HepG2 (cell line): ENCODE measurements at regions not wholly inside any gene's neighbourhood (a gene's known extent, or its start where the extent isn't known, plus 50 kb on each side); places are given as distances from the start of the nearest gene placed in this dataset.
A peak's percentile ranks its signal among the peaks of the same experiment; 100 is the strongest.

Experiments
- ATAC-seq: fragments of 200-7000 bp; cut with Tn5 transposase; 3 replicates; pipeline ENCODE4 v1.9.1; 2020; ENCODE audit warnings: mild to moderate bottlenecking, moderate library complexity
- BruUV-seq: library from RNA; stranded (reverse); fragments of 400-500 nt; replicated peaks from 2 replicates; lab custom pipeline; 2021; lab: Mats Ljungman, UMichigan
- CTCF ChIA-PET: fragments of 300-600 bp; formaldehyde crosslinking; extraction: SDS; loops from one replicate; lab custom pipeline; 2021; ENCODE audit warnings: low total read pairs, inconsistent platforms, low intra/inter-chr PET ratio; lab: Yijun Ruan, JAX
- POLR2A ChIA-PET: fragments of 350-600 bp; sonication (Branson Sonifier 250); formaldehyde crosslinking; loops from one replicate; lab custom pipeline; 2020; ENCODE audit warnings: antibody characterized with exemption, inconsistent platforms; lab: Yijun Ruan, JAX
- DNase-seq: peaks from one replicate; pipeline ENCODE4 v3.0.0-alpha.2; 2015; ENCODE audit warnings: low spot score
- FAIRE-seq: peaks from 3 replicates; lab custom pipeline; 2011; peaks lifted over from hg19 to GRCh38; lab: Jason Lieb, UNC
- H2AFZ ChIP-seq: one replicate; pipeline ENCODE4 v1.6.1; 2011; ENCODE audit warnings: low read length, inconsistent platforms
- H3K27ac ChIP-seq: fragments of 300-600 bp; 3 replicates; pipeline ENCODE4 v1.8.0; 2011; ENCODE audit warnings: mixed run types, mild to moderate bottlenecking, mixed read lengths, low read length, inconsistent platforms; ENCODE audit not compliant: insufficient read depth; ENCODE audit errors: extremely low read length
- H3K27me3 ChIP-seq, 2 experiments: fragments of 200-600 bp in 1 of 2; 2 replicates in 1 of 2; 3 replicates in 1 of 2; pipeline versions ENCODE4 v1.6.0 to v1.8.0; 2011; ENCODE audit warnings: low read length in 2 of 2, mild to moderate bottlenecking in 2 of 2, moderate library complexity in 2 of 2, inconsistent platforms in 1 of 2; ENCODE audit not compliant: insufficient read depth in 2 of 2, control insufficient read depth in 1 of 2
- H3K36me3 ChIP-seq, 2 experiments: fragments of 200-600 bp in 1 of 2; replicated peaks in 1 of 2; 2 replicates in 1 of 2; 3 replicates in 1 of 2; pipeline versions ENCODE4 v1.5.1 to v1.8.0; 2011; ENCODE audit warnings: low read length in 2 of 2, inconsistent platforms in 1 of 2; ENCODE audit not compliant: insufficient read depth in 2 of 2, control insufficient read depth in 1 of 2
- H3K4me1 ChIP-seq: 2 replicates; pipeline ENCODE4 v1.5.1; 2012; ENCODE audit warnings: low read length, inconsistent platforms; ENCODE audit not compliant: insufficient read depth
- H3K4me2 ChIP-seq: 2 replicates; pipeline ENCODE4 v1.6.0; 2011; ENCODE audit warnings: low read depth, low read length, inconsistent platforms
- H3K4me3 ChIP-seq, 3 experiments: fragments of 200-600 bp in 1 of 3; sonication (generic), shearing (Covaris generic) in 1 of 3; replicated peaks in 1 of 3; 2 replicates each; pipeline ENCODE4 v1.5.1; 2011 to 2016; ENCODE audit warnings: low read length in 3 of 3, inconsistent platforms in 2 of 3, low read depth in 2 of 3, mild to moderate bottlenecking in 2 of 3, control low read depth in 1 of 3, mixed read lengths in 1 of 3; ENCODE audit not compliant: insufficient read depth in 1 of 3
- H3K79me2 ChIP-seq: one replicate; pipeline ENCODE4 v1.6.1; 2011; ENCODE audit warnings: low read length, inconsistent platforms; ENCODE audit not compliant: insufficient read depth
- H3K9ac ChIP-seq: 2 replicates; pipeline ENCODE4 v1.6.0; 2011; ENCODE audit warnings: mild to moderate bottlenecking, low read depth, low read length, inconsistent platforms; ENCODE audit not compliant: insufficient read depth
- H3K9me3 ChIP-seq: 2 replicates; pipeline ENCODE4 v1.5.1; 2012; ENCODE audit warnings: mild to moderate bottlenecking, low read length
- H4K20me1 ChIP-seq: 2 replicates; pipeline ENCODE4 v1.6.0; 2011; ENCODE audit warnings: inconsistent platforms, mild to moderate bottlenecking, low read length, moderate library complexity; ENCODE audit not compliant: insufficient read depth
- ARHGAP35 ChIP-seq: sonication (generic); formaldehyde crosslinking; IDR thresholded peaks from 2 replicates; pipeline ENCODE4 v1.9.0; 2022; ENCODE audit warnings: mild to moderate bottlenecking, inconsistent platforms, moderate library complexity, missing genetic modification reagents, borderline replicate concordance
- FLYWCH1 ChIP-seq: sonication (generic); formaldehyde crosslinking; IDR thresholded peaks from 2 replicates; pipeline ENCODE4 v1.8.1; 2023; ENCODE audit warnings: mild to moderate bottlenecking, missing genetic modification reagents
- GRHL1 ChIP-seq: sonication (generic); formaldehyde crosslinking; conservative IDR thresholded peaks from 2 replicates; pipeline ENCODE4 v1.8.0; 2022; ENCODE audit warnings: missing genetic modification reagents
- NR1H2 ChIP-seq: sonication (generic); formaldehyde crosslinking; IDR thresholded peaks from 2 replicates; pipeline ENCODE4 v1.8.1; 2022; ENCODE audit warnings: low read depth, missing genetic modification reagents, borderline replicate concordance
- RXRA ChIP-seq: sonication (generic); formaldehyde crosslinking; IDR thresholded peaks from 2 replicates; pipeline ENCODE4 v1.5.1; 2020; ENCODE audit warnings: missing genetic modification reagents
- SALL2 ChIP-seq: sonication (generic); formaldehyde crosslinking; IDR thresholded peaks from 2 replicates; pipeline ENCODE4 v1.8.1; 2023; ENCODE audit warnings: mild to moderate bottlenecking, missing genetic modification reagents, inconsistent platforms
- TAF15 ChIP-seq: fragments of 200-400 bp; formaldehyde crosslinking; IDR thresholded peaks from one replicate; pipeline ENCODE4 v1.6.1; 2018; ENCODE audit warnings: mild to moderate bottlenecking, low read depth, low read length; ENCODE audit not compliant: poor library complexity, severe bottlenecking
- ZBTB1 ChIP-seq: sonication (generic); formaldehyde crosslinking; IDR thresholded peaks from 2 replicates; pipeline ENCODE4 v1.4.0; 2020; ENCODE audit warnings: missing genetic modification reagents, borderline replicate concordance
- ZBTB25 ChIP-seq: IDR thresholded peaks from 2 replicates; pipeline ENCODE4 v1.6.1; 2018; ENCODE audit warnings: missing genetic modification reagents
- ZBTB42 ChIP-seq: sonication (generic); formaldehyde crosslinking; IDR thresholded peaks from 2 replicates; pipeline ENCODE4 v1.5.0; 2020; ENCODE audit warnings: mild to moderate bottlenecking, missing genetic modification reagents
- ZNF136 ChIP-seq: sonication (generic); formaldehyde crosslinking; IDR thresholded peaks from 2 replicates; pipeline ENCODE4 v1.8.1; 2022; ENCODE audit warnings: low read depth, mild to moderate bottlenecking, moderate library complexity, missing genetic modification reagents
- ZNF274 ChIP-seq: sonication (generic); formaldehyde crosslinking; IDR thresholded peaks from 2 replicates; pipeline ENCODE4 v1.5.1; 2020; ENCODE audit warnings: mild to moderate bottlenecking, missing genetic modification reagents
- ZNF367 ChIP-seq: sonication (generic); formaldehyde crosslinking; IDR thresholded peaks from 2 replicates; pipeline ENCODE4 v1.4.0; 2020; ENCODE audit warnings: missing genetic modification reagents, borderline replicate concordance
- ZNF550 ChIP-seq: sonication (generic); formaldehyde crosslinking; IDR thresholded peaks from 2 replicates; pipeline ENCODE4 v1.4.0; 2020; ENCODE audit warnings: mild to moderate bottlenecking, missing genetic modification reagents, borderline replicate concordance
- ZNF646 ChIP-seq: sonication (generic); formaldehyde crosslinking; IDR thresholded peaks from 2 replicates; pipeline ENCODE4 v1.9.0; 2021; ENCODE audit warnings: mild to moderate bottlenecking, missing genetic modification reagents
- WGBS: methylation state at CpG from one replicate; pipeline ENCODE4 v1.1.6; 2017; ENCODE audit warnings: low lambda C conversion rate; 5-methylcytosine and 5-hydroxymethylcytosine counted together
- in situ Hi-C: cut with HindIII; loops from 2 replicates; pipeline ENCODE4 v1.10.0; 2017; ENCODE audit warnings: low pct_unique_long_range_greater_than_20kb; ENCODE audit not compliant: extremely low pct_ligation_motif_present
- intact Hi-C: fragments of 100-400 bp; cut with micrococcal nuclease; formaldehyde crosslinking; loops from one replicate; pipeline ENCODE4 v1.10.0; 2022; ENCODE audit not compliant: unreplicated experiment

GRCh38 chr6:85390105-85390728 is 59.7 kb upstream of the NT5E start:
- Histone ChIP-seq H4K20me1 (no peaks in the 10 kb centered on the region), H3K27me3 (no peaks in the 10 kb centered on the region), H3K36me3 (no peaks in the 10 kb centered on the region), H2AFZ (no peak overlapping the region), H3K27ac (peak overlapping the region; percentile 71), H3K4me2 (peak overlapping the region; percentile 55), H3K9me3 (no peaks in the 10 kb centered on the region), H3K79me2 (no peaks in the 10 kb centered on the region), H3K4me3 (no peak overlapping the region; a peak in 2 of 6 replicates), H3K9ac (no peak overlapping the region), H3K4me1 (peaks cover 56% of the 10 kb centered on the region)
- ChIA-PET CTCF (no interaction called here), POLR2A (interaction anchor here (1.2 to 2.3 kb wide), 2 partner anchors 14 to 61 kb away, joined by 5 to 17 read pairs; no protein-coding TSS in a partner anchor)
- ATAC-seq (peak; percentile 98), DNase-seq (peak; percentile 87), FAIRE-seq (peak; percentile 55)
- no TSS peak for BruUV-seq
- WGBS = 13% methylated on average over 2 of the region's 2 CpGs
- in situ Hi-C loops = no loop called here
- intact Hi-C loops = loop anchor here (1.0 to 2.0 kb wide), 2 partner anchors 15 to 35 kb away; no protein-coding TSS in a partner anchor
- TF ChIP-seq ZBTB42 (CRISPR knock-in tag) = no peak
- no peak for TF ChIP-seq ZNF274
- no peak for TF ChIP-seq TAF15
- TF ChIP-seq ZBTB1 = no peak
- no peak for TF ChIP-seq ZNF550 (CRISPR knock-in tag)
- TF ChIP-seq ARHGAP35 = no peak
- no peak for TF ChIP-seq ZNF646 (CRISPR knock-in tag)
- TF ChIP-seq NR1H2 = no peak
- TF ChIP-seq FLYWCH1 (CRISPR knock-in tag) = no peak
- no peak for TF ChIP-seq ZBTB25 (CRISPR knock-in tag)
- no peak for TF ChIP-seq RXRA
- TF ChIP-seq ZNF136 (CRISPR knock-in tag) = no peak
- no peak for TF ChIP-seq SALL2 (CRISPR knock-in tag)
- no peak for TF ChIP-seq ZNF367 (CRISPR knock-in tag)
- TF ChIP-seq GRHL1 (CRISPR knock-in tag) = no peak
